ENCODE measurements at regions not wholly inside any gene's neighbourhood (a gene's known extent, or its start where the extent isn't known, plus 50 kb on each side); places are given as distances from the start of the nearest gene placed in this dataset.
"Not testable (repeated sequence)": the region's sequence is repeated elsewhere in the genome, so short reads cannot be mapped to it uniquely, and the experiment has no call there.

DNA sequence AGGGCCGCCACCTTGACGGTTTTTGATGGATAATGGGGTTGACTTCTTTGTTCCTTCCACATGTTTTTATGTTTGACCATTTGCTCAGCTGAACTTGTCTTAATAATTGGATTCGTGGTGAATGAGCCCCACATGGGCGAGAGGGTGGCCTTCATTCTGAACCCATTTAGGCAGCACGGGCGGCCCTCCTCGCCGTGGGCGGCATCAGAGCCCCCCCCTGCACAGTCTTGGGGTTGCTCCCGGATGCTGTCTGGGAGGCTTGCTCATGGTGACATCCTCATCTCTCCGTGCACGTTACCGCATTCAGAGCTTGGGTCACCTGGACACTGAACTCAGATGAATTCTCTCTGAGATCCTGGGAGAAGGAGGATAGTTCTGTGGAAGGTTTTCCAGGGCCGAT lies 172.3 kb upstream of the OSBPL11 start:
- no peak for DNase-seq
- no peak for TF ChIP-seq CTCF (IDR thresholded peaks at IDR 0.05)
- H3K36me3 ChIP-seq (ENCODE audit: low read depth): no peaks in the 10 kb centered on the region
- intact Hi-C loops (cut with DNase I, micrococcal nuclease): no loop called here
- H3K4me1 ChIP-seq (ENCODE audit: low read depth): no peaks in the 10 kb centered on the region
- H3K4me3 ChIP-seq: no peak overlapping the region
- no peak for ATAC-seq
- H3K9me3 ChIP-seq: no peaks in the 10 kb centered on the region

DNA sequence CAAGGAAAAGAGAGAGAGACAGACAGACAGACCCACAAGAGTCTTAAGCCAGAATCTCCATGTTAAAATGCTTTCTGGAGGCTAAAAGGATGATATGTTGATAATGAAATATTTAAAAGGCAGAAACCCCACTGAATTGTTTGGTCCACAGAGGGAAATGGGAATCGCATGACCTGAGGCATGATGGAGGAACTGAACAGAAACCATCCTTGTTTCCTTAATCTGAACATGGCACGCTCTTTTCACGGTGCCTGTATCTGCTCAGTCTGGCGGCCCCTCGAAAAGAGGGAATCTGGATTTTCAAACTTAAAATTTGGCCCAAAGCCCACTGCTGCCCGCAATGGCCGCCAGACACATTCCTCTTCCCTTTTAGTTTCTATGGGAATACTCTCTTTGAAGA lies 173.5 kb upstream of the OSBPL11 start:
- H3K36me3 ChIP-seq (ENCODE audit: low read depth); intact Hi-C loops (cut with DNase I, micrococcal nuclease); ATAC-seq; H3K9me3 ChIP-seq; H3K4me3 ChIP-seq; H3K4me1 ChIP-seq (ENCODE audit: low read depth); DNase-seq: not testable (repeated sequence)

DNA sequence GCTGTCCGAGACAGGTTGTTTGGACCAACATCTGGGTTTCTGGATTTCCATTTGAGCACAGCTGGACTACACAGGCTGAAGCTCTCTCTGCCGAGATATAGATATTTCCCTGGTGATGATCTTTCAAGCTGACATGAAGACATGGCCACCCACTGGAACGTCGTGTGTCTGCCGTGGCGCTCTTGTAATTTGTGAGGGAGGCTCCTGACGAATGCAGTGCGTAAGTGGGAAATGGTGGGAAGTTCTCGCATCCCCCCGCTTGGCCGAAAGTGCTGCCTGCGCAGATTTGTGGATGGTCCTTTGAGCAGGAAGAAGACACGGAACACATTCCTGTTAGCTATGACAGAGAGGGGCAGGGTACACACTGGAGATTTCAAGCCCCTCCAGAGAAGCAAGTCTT lies 176.2 kb upstream of the OSBPL11 start:
- ATAC-seq; H3K4me1 ChIP-seq (ENCODE audit: low read depth); H3K36me3 ChIP-seq (ENCODE audit: low read depth); intact Hi-C loops (cut with DNase I, micrococcal nuclease); H3K4me3 ChIP-seq; H3K9me3 ChIP-seq; DNase-seq: not testable (repeated sequence)

- DNase-seq; H3K4me3 ChIP-seq; ATAC-seq; H3K36me3 ChIP-seq (ENCODE audit: low read depth); intact Hi-C loops (cut with DNase I, micrococcal nuclease); H3K9me3 ChIP-seq; H3K4me1 ChIP-seq (ENCODE audit: low read depth): not testable (repeated sequence)
These were observed 179.2 kb upstream of the OSBPL11 start for GRCh38 chr3:125774433-125775034.

- intact Hi-C loops (cut with DNase I, micrococcal nuclease); H3K36me3 ChIP-seq (ENCODE audit: low read depth); DNase-seq; H3K9me3 ChIP-seq; H3K4me1 ChIP-seq (ENCODE audit: low read depth); ATAC-seq; H3K4me3 ChIP-seq: not testable (repeated sequence)
These were observed 179.8 kb upstream of the OSBPL11 start for GRCh38 chr3:125775106-125775505.

DNA sequence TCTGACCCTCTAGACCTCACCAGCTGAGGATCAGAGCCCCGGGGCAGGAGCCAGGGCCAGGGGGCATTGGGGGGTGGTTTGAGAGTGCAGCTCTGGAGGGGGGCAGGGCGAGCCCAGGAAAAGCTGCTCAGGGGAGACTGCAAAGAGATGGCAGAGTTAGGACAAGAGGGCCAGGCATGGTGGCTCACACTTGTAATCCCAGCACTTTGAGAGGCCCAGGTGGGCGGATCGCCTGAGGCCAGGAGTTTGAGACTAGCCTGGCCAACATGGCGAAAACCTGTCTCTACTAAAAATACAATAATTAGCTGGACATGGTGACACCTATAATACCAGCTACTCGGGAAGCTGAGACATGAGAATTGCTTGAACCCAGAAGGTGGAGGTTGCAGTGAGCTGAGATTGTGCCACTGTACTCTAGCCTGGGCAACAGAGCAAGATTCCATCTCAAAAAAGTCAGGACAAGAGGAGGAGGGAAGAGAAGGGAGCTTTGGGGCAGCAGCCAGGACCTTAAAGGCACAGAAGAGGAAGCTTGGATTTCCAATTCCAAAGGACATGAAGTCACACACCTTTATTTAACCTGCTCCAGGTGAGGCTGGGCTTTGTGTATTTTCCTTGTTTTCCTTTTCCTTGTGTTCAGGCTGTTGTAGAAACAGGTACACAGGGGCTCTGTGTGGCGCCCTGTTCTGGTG lies 180.5 kb upstream of the OSBPL11 start:
- H3K4me1 ChIP-seq (ENCODE audit: low read depth); H3K4me3 ChIP-seq; H3K36me3 ChIP-seq (ENCODE audit: low read depth); intact Hi-C loops (cut with DNase I, micrococcal nuclease); H3K9me3 ChIP-seq: not testable (repeated sequence)
- DNase-seq (peak in 2 of 3 donors; percentile 47 to 53), ATAC-seq (peak; percentile 74)

GRCh38 chr3:125779276-125779675 lies 184.0 kb upstream of the OSBPL11 start:
- DNase-seq; H3K4me3 ChIP-seq; H3K9me3 ChIP-seq; intact Hi-C loops (cut with DNase I, micrococcal nuclease); H3K4me1 ChIP-seq (ENCODE audit: low read depth); H3K36me3 ChIP-seq (ENCODE audit: low read depth); ATAC-seq: not testable (repeated sequence)

DNA sequence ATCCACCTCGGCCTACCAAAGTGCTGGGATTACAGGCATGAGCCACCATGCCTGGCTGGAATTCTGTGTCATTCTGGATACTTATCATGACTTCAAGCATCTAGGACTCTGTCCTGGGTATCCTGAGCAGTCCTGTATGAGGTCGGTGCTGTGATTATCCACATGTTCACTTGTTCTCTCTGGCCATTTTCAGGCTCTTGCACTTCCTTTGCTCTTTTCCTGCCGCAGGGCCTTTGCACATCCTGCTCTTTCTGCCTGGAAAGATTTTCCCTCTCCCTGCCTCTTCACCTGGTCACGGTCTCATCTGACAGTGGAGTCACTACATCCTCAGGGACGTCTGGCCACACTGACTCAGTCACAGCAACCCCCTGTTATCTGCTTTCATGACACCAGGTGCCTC lies 184.6 kb upstream of the OSBPL11 start:
- intact Hi-C loops (cut with DNase I, micrococcal nuclease); H3K4me3 ChIP-seq; H3K4me1 ChIP-seq (ENCODE audit: low read depth); DNase-seq; ATAC-seq; H3K36me3 ChIP-seq (ENCODE audit: low read depth); H3K9me3 ChIP-seq: not testable (repeated sequence)

DNA sequence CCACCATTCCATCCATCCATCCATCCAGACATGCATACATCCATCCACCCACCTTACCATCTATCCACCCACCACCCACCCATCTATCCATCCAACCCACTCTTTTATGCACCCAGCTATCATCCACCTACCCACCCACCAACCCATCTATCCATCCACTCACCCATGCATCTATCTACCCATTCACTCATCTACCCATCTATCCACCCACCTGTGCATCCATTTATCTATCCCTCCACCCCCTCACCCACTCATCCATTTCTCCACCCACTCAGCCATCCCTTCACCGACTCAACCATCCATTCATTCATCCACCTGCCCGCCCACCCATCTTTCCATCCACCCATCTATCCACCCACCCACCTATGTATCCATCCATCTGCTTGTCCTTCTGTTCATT lies 186.4 kb upstream of the OSBPL11 start:
- ATAC-seq; DNase-seq; H3K4me3 ChIP-seq; H3K36me3 ChIP-seq (ENCODE audit: low read depth); intact Hi-C loops (cut with DNase I, micrococcal nuclease); H3K4me1 ChIP-seq (ENCODE audit: low read depth); H3K9me3 ChIP-seq: not testable (repeated sequence)

DNA sequence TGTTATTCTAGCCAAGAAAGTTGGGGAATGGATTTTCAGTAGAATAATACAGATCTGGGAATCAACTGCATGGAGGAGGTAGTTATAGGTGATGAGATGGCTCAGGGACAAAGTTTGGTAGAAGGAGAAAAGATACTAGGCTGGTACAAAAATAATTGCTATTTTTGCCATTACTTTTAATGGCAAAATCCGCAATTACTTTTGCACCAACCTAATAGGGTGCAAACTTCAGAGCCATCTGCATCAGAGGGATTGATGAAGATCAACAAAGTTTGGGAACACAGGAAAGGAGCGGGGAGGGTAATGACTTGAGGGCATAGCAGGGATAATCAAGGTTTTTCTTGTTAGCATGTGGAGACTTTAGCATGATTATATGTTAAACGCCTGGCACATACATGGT lies 178.7 kb upstream of the ROPN1B start:
- intact Hi-C loops (cut with DNase I, micrococcal nuclease); H3K36me3 ChIP-seq (ENCODE audit: low read depth): not testable (repeated sequence)

GRCh38 chr3:125791021-125791420 lies 178.0 kb upstream of the ROPN1B start:
- H3K9me3 ChIP-seq; H3K4me3 ChIP-seq; H3K36me3 ChIP-seq (ENCODE audit: low read depth); intact Hi-C loops (cut with DNase I, micrococcal nuclease); H3K4me1 ChIP-seq (ENCODE audit: low read depth); DNase-seq; ATAC-seq: not testable (repeated sequence)

More for the DNA sequence above, 178.7 kb upstream of the ROPN1B start:
- not testable (repeated sequence) for DNase-seq; ATAC-seq; H3K4me1 ChIP-seq (ENCODE audit: low read depth); H3K9me3 ChIP-seq; H3K4me3 ChIP-seq

DNA sequence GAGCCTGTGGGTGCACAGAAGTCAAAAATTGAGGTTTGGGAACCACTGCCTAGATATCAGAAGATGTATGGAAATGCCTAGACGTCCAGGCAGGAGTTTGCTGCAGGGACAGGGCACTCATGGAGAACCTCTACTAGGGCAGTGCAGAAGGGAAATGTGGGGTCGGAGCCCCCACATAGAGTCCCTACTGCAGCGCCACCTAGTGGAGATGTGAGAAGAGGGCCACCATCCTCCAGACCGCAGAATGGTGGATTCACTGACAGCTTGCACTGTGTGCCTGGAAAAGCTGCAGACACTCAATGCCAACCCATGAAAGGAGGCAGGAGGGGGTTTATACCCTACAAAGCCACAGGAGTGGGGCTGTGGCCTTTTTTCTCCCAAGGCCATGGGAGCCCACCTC lies 159.0 kb upstream of the ROPN1B start:
- DNase-seq; H3K4me1 ChIP-seq (ENCODE audit: low read depth); ATAC-seq; H3K4me3 ChIP-seq; intact Hi-C loops (cut with DNase I, micrococcal nuclease); H3K36me3 ChIP-seq (ENCODE audit: low read depth): not testable (repeated sequence)
- peaks cover 47% of the 10 kb centered on the region for H3K9me3 ChIP-seq

GRCh38 chr3:125822175-125822574 lies 146.8 kb upstream of the ROPN1B start:
- H3K4me3 ChIP-seq; ATAC-seq; H3K36me3 ChIP-seq (ENCODE audit: low read depth); DNase-seq; H3K4me1 ChIP-seq (ENCODE audit: low read depth); H3K9me3 ChIP-seq; intact Hi-C loops (cut with DNase I, micrococcal nuclease): not testable (repeated sequence)

Measured in mucosa of descending colon (tissue), 3 donors.